Thyroid gland (tissue), 4 donors: ENCODE measurements at regions not wholly inside any gene's neighbourhood (a gene's known extent, or its start where the extent isn't known, plus 50 kb on each side); places are given as distances from the start of the nearest gene placed in this dataset.

Experiments used
- DNase-seq, 2 donors: peaks; one replicate each; pipeline ENCODE4 v3.0.0-alpha.2; 2019
- H3K27ac ChIP-seq, 3 donors: fragments of 200-600 bp; sonication (generic); 1 replicate in 2 of 3; 2 replicates in 1 of 3; pipeline ENCODE4 v1.5.1; 2016 to 2019; ENCODE audit warnings: mild to moderate bottlenecking in 1 of 3, moderate library complexity in 1 of 3
- H3K27me3 ChIP-seq: fragments of 200-600 bp; sonication (generic); one replicate; pipeline ENCODE4 v1.5.1; 2019
- H3K36me3 ChIP-seq, 2 donors: fragments of 200-600 bp; sonication (generic); one replicate each; pipeline ENCODE4 v1.5.1; 2016 to 2019
- H3K4me1 ChIP-seq, 2 donors: fragments of 200-600 bp; sonication (generic); one replicate each; pipeline ENCODE4 v1.5.1; 2017 to 2019
- H3K4me3 ChIP-seq, 3 donors: fragments of 200-600 bp; sonication (generic); replicated peaks in 1 of 3; 1 replicate in 2 of 3; 2 replicates in 1 of 3; pipeline ENCODE4 v1.5.1; 2016; ENCODE audit warnings: mild to moderate bottlenecking in 1 of 3
- H3K9me3 ChIP-seq: fragments of 200-600 bp; sonication (generic); one replicate; pipeline ENCODE4 v1.5.1; 2017
- CTCF ChIP-seq, 6 experiments: fragments of 200-600 bp in 3 of 6; fragments of 450-650 bp in 3 of 6; sonication (generic) in 3 of 6; IDR thresholded peaks; one replicate each; pipeline ENCODE4 v1.5.1; 2016 to 2019; ENCODE audit warnings: antibody characterized with exemption in 6 of 6, mild to moderate bottlenecking in 2 of 6, inconsistent platforms in 1 of 6, moderate library complexity in 1 of 6
- POLR2A ChIP-seq, 2 donors: fragments of 450-650 bp; IDR thresholded peaks; one replicate each; pipeline ENCODE4 v1.6.1; 2017; ENCODE audit warnings: antibody characterized with exemption in 2 of 2, mild to moderate bottlenecking in 2 of 2, moderate library complexity in 1 of 2
- WGBS, 2 donors: methylation state at CpG; one replicate each; pipeline ENCODE4 v1.1.5; 2017; 5-methylcytosine and 5-hydroxymethylcytosine counted together
- intact Hi-C: fragments of 100-400 bp; cut with DNase I; formaldehyde crosslinking; loops from one replicate; pipeline ENCODE4 v1.15.1; 2023

- H3K4me1 ChIP-seq, result no peaks in the 10 kb centered on the region
- H3K27ac ChIP-seq, result no peak overlapping the region
- no peaks in the 10 kb centered on the region for H3K27me3 ChIP-seq
- intact Hi-C loops, result no loop called here
- DNase-seq, result no peak
- TF ChIP-seq CTCF (IDR thresholded peaks at IDR 0.05) (no peak), POLR2A (IDR thresholded peaks at IDR 0.05) (no peak)
- 80 to 82% methylated on average over 3 of the region's 3 CpGs for WGBS, 2 donors
- H3K36me3 ChIP-seq, result no peaks in the 10 kb centered on the region
- H3K4me3 ChIP-seq, result no peak overlapping the region
- H3K9me3 ChIP-seq, result no peaks in the 10 kb centered on the region
These were observed 134.5 kb upstream of the FIBIN start for GRCh38 chr11:26859416-26859815.

- no peak for DNase-seq
- no peaks in the 10 kb centered on the region for H3K4me1 ChIP-seq
- no peak for TF ChIP-seq CTCF (IDR thresholded peaks at IDR 0.05)
- no peak for TF ChIP-seq POLR2A (IDR thresholded peaks at IDR 0.05)
- no peaks in the 10 kb centered on the region for H3K9me3 ChIP-seq
- H3K36me3 ChIP-seq, result no peaks in the 10 kb centered on the region
- H3K27ac ChIP-seq, result no peak overlapping the region
- WGBS, 2 donors, result 86 to 90% methylated on average over 7 of the region's 7 CpGs
- H3K27me3 ChIP-seq, result no peaks in the 10 kb centered on the region
- intact Hi-C loops, result no loop called here
- H3K4me3 ChIP-seq, result no peak overlapping the region
These were observed 133.7 kb upstream of the FIBIN start for GRCh38 chr11:26860091-26860780.

GRCh38 chr11:26860895-26861294, 133.0 kb upstream of the FIBIN start:
- intact Hi-C loops, result no loop called here
- Histone ChIP-seq H3K4me3 (no peak overlapping the region), H3K4me1 (no peaks in the 10 kb centered on the region), H3K27ac (no peak overlapping the region), H3K36me3 (no peaks in the 10 kb centered on the region), H3K27me3 (no peaks in the 10 kb centered on the region), H3K9me3 (no peaks in the 10 kb centered on the region)
- no peak for DNase-seq
- WGBS, 2 donors, result 91 to 94% methylated on average over 1 of the region's 1 CpG
- TF ChIP-seq POLR2A (IDR thresholded peaks at IDR 0.05) (no peak), CTCF (IDR thresholded peaks at IDR 0.05) (no peak)

- DNase-seq, result no peak
- no peak for TF ChIP-seq POLR2A (IDR thresholded peaks at IDR 0.05)
- intact Hi-C loops, result no loop called here
- Histone ChIP-seq H3K27me3 (no peaks in the 10 kb centered on the region), H3K4me1 (no peaks in the 10 kb centered on the region), H3K9me3 (no peaks in the 10 kb centered on the region), H3K4me3 (no peak overlapping the region), H3K36me3 (no peaks in the 10 kb centered on the region), H3K27ac (no peak overlapping the region)
These were observed 131.1 kb upstream of the FIBIN start for GRCh38 chr11:26862801-26863200.

GRCh38 chr11:26865703-26866102, 128.2 kb upstream of the FIBIN start:
- no peak for TF ChIP-seq POLR2A (IDR thresholded peaks at IDR 0.05)
- WGBS, 2 donors, result 74 to 80% methylated on average over 2 of the region's 2 CpGs
- no peak overlapping the region for H3K27ac ChIP-seq
- no peaks in the 10 kb centered on the region for H3K27me3 ChIP-seq
- intact Hi-C loops, result no loop called here
- no peak for DNase-seq
- H3K4me3 ChIP-seq, result no peak overlapping the region
- H3K9me3 ChIP-seq, result no peaks in the 10 kb centered on the region
- H3K4me1 ChIP-seq, result no peaks in the 10 kb centered on the region
- no peaks in the 10 kb centered on the region for H3K36me3 ChIP-seq

GRCh38 chr11:26867286-26867685, 126.6 kb upstream of the FIBIN start:
- Histone ChIP-seq H3K9me3 (no peaks in the 10 kb centered on the region), H3K27ac (no peak overlapping the region), H3K4me3 (no peak overlapping the region), H3K36me3 (no peaks in the 10 kb centered on the region), H3K27me3 (no peaks in the 10 kb centered on the region), H3K4me1 (no peaks in the 10 kb centered on the region)
- TF ChIP-seq POLR2A (IDR thresholded peaks at IDR 0.05) (no peak), CTCF (IDR thresholded peaks at IDR 0.05) (no peak)
- DNase-seq, result no peak
- intact Hi-C loops, result no loop called here
